ENCODE measurements at regions not wholly inside any gene's neighbourhood (a gene's known extent, or its start where the extent isn't known, plus 50 kb on each side); places are given as distances from the start of the nearest gene placed in this dataset.

- Histone ChIP-seq H3K27ac (no peak overlapping the region), H3K36me3 (no peaks in the 10 kb centered on the region), H3K4me3 (no peak overlapping the region), H3K9me3 (no peaks in the 10 kb centered on the region), H3K4me1 (no peaks in the 10 kb centered on the region), H3K27me3 (peaks cover 0 to 52% of the 10 kb centered on the region in 2 donors)
- no peak for DNase-seq (ENCODE audit: low spot score in 2 of 2)
- intact Hi-C loops (cut with DNase I; ENCODE audit: low total_unique reads): no loop called here
- TF ChIP-seq POLR2A (IDR thresholded peaks at IDR 0.05) (no peak), CTCF (IDR thresholded peaks at IDR 0.05) (no peak), POLR2AphosphoS5 (IDR thresholded peaks at IDR 0.05) (no peak)
Observed at GRCh38 chr16:6021276-6021943, 923.8 kb upstream of the EEF2KMT start.

- peaks cover 0 to 8% of the 10 kb centered on the region in 2 donors for H3K9me3 ChIP-seq
- H3K4me1 ChIP-seq: no peaks in the 10 kb centered on the region
- H3K27me3 ChIP-seq: peaks cover 0 to 55% of the 10 kb centered on the region in 2 donors
- H3K27ac ChIP-seq: no peak overlapping the region
- intact Hi-C loops (cut with DNase I; ENCODE audit: low total_unique reads): no loop called here
- H3K36me3 ChIP-seq: no peaks in the 10 kb centered on the region
- no peak for DNase-seq (ENCODE audit: low spot score in 2 of 2)
- H3K4me3 ChIP-seq: no peak overlapping the region
- no peak for TF ChIP-seq CTCF (IDR thresholded peaks at IDR 0.05)
- TF ChIP-seq POLR2A (IDR thresholded peaks at IDR 0.05): no peak
- TF ChIP-seq POLR2AphosphoS5 (IDR thresholded peaks at IDR 0.05): no peak
Observed at GRCh38 chr16:6020162-6020985, 922.8 kb upstream of the EEF2KMT start.

GRCh38 chr16:6019490-6019991 is 921.9 kb upstream of the EEF2KMT start:
- Histone ChIP-seq H3K27ac (no peak overlapping the region), H3K4me3 (no peak overlapping the region), H3K27me3 (peaks cover 0 to 58% of the 10 kb centered on the region in 2 donors), H3K4me1 (no peaks in the 10 kb centered on the region), H3K9me3 (peaks cover 0 to 11% of the 10 kb centered on the region in 2 donors), H3K36me3 (no peaks in the 10 kb centered on the region)
- intact Hi-C loops (cut with DNase I; ENCODE audit: low total_unique reads): no loop called here
- no peak for DNase-seq (ENCODE audit: low spot score in 2 of 2)
- TF ChIP-seq CTCF (IDR thresholded peaks at IDR 0.05) (no peak), POLR2A (IDR thresholded peaks at IDR 0.05) (no peak), POLR2AphosphoS5 (IDR thresholded peaks at IDR 0.05) (no peak)

- Histone ChIP-seq H3K4me1 (no peaks in the 10 kb centered on the region), H3K27ac (no peak overlapping the region), H3K27me3 (peaks cover 0 to 58% of the 10 kb centered on the region in 2 donors), H3K4me3 (no peak overlapping the region), H3K9me3 (peaks cover 0 to 11% of the 10 kb centered on the region in 2 donors), H3K36me3 (no peaks in the 10 kb centered on the region)
- TF ChIP-seq CTCF (IDR thresholded peaks at IDR 0.05): no peak
- no peak for TF ChIP-seq POLR2A (IDR thresholded peaks at IDR 0.05)
- TF ChIP-seq POLR2AphosphoS5 (IDR thresholded peaks at IDR 0.05): no peak
- intact Hi-C loops (cut with DNase I; ENCODE audit: low total_unique reads): no loop called here
- DNase-seq (ENCODE audit: low spot score in 2 of 2): no peak
Observed at GRCh38 chr16:6018848-6019489, 921.4 kb upstream of the EEF2KMT start.

All from breast epithelium (tissue), 4 donors.